OCI-LY7 (cell line): ENCODE measurements at regions not wholly inside any gene's neighbourhood (a gene's known extent, or its start where the extent isn't known, plus 50 kb on each side); places are given as distances from the start of the nearest gene placed in this dataset.

Source experiments
- CTCF ChIP-seq: fragments of 200-600 bp; sonication (generic); conservative IDR thresholded peaks from 2 replicates; pipeline ENCODE4 v1.5.1; 2014; ENCODE audit warnings: mild to moderate bottlenecking, antibody characterized with exemption, low read length, moderate library complexity, mixed read lengths
- EZH2phosphoT487 ChIP-seq: fragments of 200-600 bp; sonication (generic); IDR thresholded peaks from 2 replicates; pipeline ENCODE4 v1.6.1; 2018; ENCODE audit warnings: low read depth, borderline replicate concordance, mild to moderate bottlenecking, mixed run types, antibody characterized with exemption, low read length, moderate library complexity, mixed read lengths

GRCh38 chr11:29676993-29677392, 339.8 kb downstream of the KCNA4 start:
- TF ChIP-seq CTCF: no peak
- no peak for TF ChIP-seq EZH2phosphoT487
